ENCODE measurements at regions not wholly inside any gene's neighbourhood (a gene's known extent, or its start where the extent isn't known, plus 50 kb on each side); places are given as distances from the start of the nearest gene placed in this dataset.

DNA sequence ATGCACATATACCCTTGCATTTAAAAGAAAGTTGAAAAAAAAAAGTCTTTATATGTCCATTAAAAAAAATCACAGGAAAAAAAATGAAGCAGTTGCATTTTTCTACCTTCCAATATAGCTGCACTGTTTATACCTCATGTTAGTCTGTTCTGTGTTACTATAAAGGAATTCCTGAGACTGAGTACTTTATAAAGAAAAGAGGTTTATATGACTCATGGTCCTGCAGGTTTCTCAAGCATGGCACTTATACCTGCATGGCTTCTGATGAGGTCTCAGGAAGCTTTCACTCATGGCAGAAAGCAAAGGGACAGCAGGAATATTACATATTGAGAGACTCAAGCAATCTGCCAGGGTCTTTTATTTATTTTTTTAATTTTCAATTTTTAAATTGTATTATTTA, 277.2 kb upstream of the BCHE start:
- no peaks in the 10 kb centered on the region for H3K27me3 ChIP-seq (ENCODE audit: control insufficient read depth in 2 of 2, insufficient read depth in 2 of 2, low read length in 2 of 2)
- intact Hi-C loops (cut with micrococcal nuclease), result no loop called here
- no peak for TF ChIP-seq NCOA1 (IDR thresholded peaks at IDR 0.05; ENCODE audit: low read depth)
- TF ChIP-seq, protein P1, sequence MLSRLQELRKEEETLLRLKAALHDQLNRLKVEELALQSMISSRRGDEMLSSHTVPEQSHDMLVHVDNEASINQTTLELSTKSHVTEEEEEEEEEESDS (CRISPR knock-in tag; IDR thresholded peaks at IDR 0.05), result no peak
- TF ChIP-seq ZNF184 (CRISPR knock-in tag; IDR thresholded peaks at IDR 0.05), result no peak
- TF ChIP-seq ZNF75A (CRISPR knock-in tag; IDR thresholded peaks at IDR 0.05), result no peak
- TF ChIP-seq ZNF780A (CRISPR knock-in tag; IDR thresholded peaks at IDR 0.05), result no peak
- no peak for TF ChIP-seq ZFP36 (IDR thresholded peaks at IDR 0.05; ENCODE audit: low read depth, low read length, partially characterized antibody)
- TF ChIP-seq ZKSCAN1 (IDR thresholded peaks at IDR 0.05; ENCODE audit: low read depth, low read length), result no peak
- no peak for TF ChIP-seq ELF2 (CRISPR knock-in tag; IDR thresholded peaks at IDR 0.05)
- TF ChIP-seq ZEB2 (IDR thresholded peaks at IDR 0.05), result no peak
- TF ChIP-seq PML (IDR thresholded peaks at IDR 0.05; ENCODE audit: low read length), result no peak
- TF ChIP-seq PHF8 (IDR thresholded peaks at IDR 0.05; ENCODE audit: borderline replicate concordance, low read length), result no peak
- no peaks in the 10 kb centered on the region for H4K20me1 ChIP-seq (replicated peaks; ENCODE audit: control insufficient read depth, insufficient read depth, low read length)
- no peak overlapping the region for H3K27ac ChIP-seq (ENCODE audit: extremely low read depth, low read depth, low read length)
- no peak overlapping the region for H3K4me2 ChIP-seq (ENCODE audit: insufficient read depth, low read length)
- ChIA-PET POLR2A (no interaction called here), CTCF (ENCODE audit: low intra/inter-chr PET ratio) (no interaction called here)
- H3K4me3 ChIP-seq, result no peak overlapping the region
- H3K36me3 ChIP-seq (ENCODE audit: control insufficient read depth, insufficient read depth, low read length), result no peaks in the 10 kb centered on the region
- H3K9me3 ChIP-seq (replicated peaks; ENCODE audit: control insufficient read depth, insufficient read depth, low read depth, low read length), result no peaks in the 10 kb centered on the region
- no peak for ATAC-seq
- in situ Hi-C loops (cut with MboI), result no loop called here
- DNase-seq (ENCODE audit: extremely low read depth in 1 of 4, low spot score in 3 of 4), result no peak
- H3K79me2 ChIP-seq (ENCODE audit: control insufficient read depth, insufficient read depth, low read length), result no peaks in the 10 kb centered on the region
- H2AFZ ChIP-seq (ENCODE audit: low read depth, low read length), result no peak overlapping the region
- FAIRE-seq, result no peak
- H3K9ac ChIP-seq (ENCODE audit: insufficient read depth in 1 of 2, low read depth in 2 of 2, low read length in 2 of 2), result no peak overlapping the region
- H3K4me1 ChIP-seq (replicated peaks in 1 of 2; ENCODE audit: control insufficient read depth in 2 of 2, insufficient read depth in 2 of 2, low read length in 2 of 2), result no peaks in the 10 kb centered on the region
- no peaks in the 10 kb centered on the region for H3K9me1 ChIP-seq (ENCODE audit: control insufficient read depth, insufficient read depth, low read length)
- no TSS peak for BruUV-seq (replicated peaks)

Measured in K562 (cell line).